WTC11 (cell line): ENCODE measurements at regions not wholly inside any gene's neighbourhood (a gene's known extent, or its start where the extent isn't known, plus 50 kb on each side); places are given as distances from the start of the nearest gene placed in this dataset.
"Not testable (repeated sequence)": the region's sequence is repeated elsewhere in the genome, so short reads cannot be mapped to it uniquely, and the experiment has no call there.

Experiments used
- ATAC-seq: fragments of 200-7000 bp; cut with Tn5 transposase; 2 replicates; pipeline ENCODE4 v1.10.0; 2021; ENCODE audit warnings: mild to moderate bottlenecking, moderate library complexity
- CTCF ChIA-PET: fragments of 300-600 bp; sonication (Branson Sonifier 250); formaldehyde crosslinking; loops from one replicate; lab custom pipeline; 2021; ENCODE audit warnings: antibody characterized with exemption; lab: Charles Lee
- POLR2A ChIA-PET: fragments of 350-600 bp; sonication (Branson Sonifier 250); formaldehyde crosslinking; loops from one replicate; lab custom pipeline; 2021; ENCODE audit warnings: antibody characterized with exemption; lab: Charles Lee
- DNase-seq: peaks from one replicate; pipeline ENCODE4 v3.0.0; 2021; ENCODE audit warnings: low spot score
- H3K27ac Mint-ChIP-seq: 2 replicates; pipeline ENCODE4 v1.8.0; 2021; ENCODE audit warnings: mixed read lengths
- H3K27me3 Mint-ChIP-seq: 2 replicates; pipeline ENCODE4 v1.8.0; 2021; ENCODE audit warnings: low read depth, mild to moderate bottlenecking, moderate library complexity, mixed read lengths
- H3K36me3 Mint-ChIP-seq: 2 replicates; pipeline ENCODE4 v1.8.0; 2021; ENCODE audit warnings: mixed read lengths
- H3K4me1 Mint-ChIP-seq: 2 replicates; pipeline ENCODE4 v1.8.0; 2022; ENCODE audit warnings: mixed read lengths
- H3K4me3 Mint-ChIP-seq: 2 replicates; pipeline ENCODE4 v1.8.0; 2021; ENCODE audit warnings: mild to moderate bottlenecking, moderate library complexity, mixed read lengths
- H3K9me3 Mint-ChIP-seq: 2 replicates; pipeline ENCODE4 v1.8.0; 2021; ENCODE audit warnings: mixed read lengths
- AR ChIP-seq: fragments of 250-450 bp; sonication (Bioruptor Pico); IDR thresholded peaks from 2 replicates; pipeline ENCODE4 v1.9.0; 2021; ENCODE audit warnings: mild to moderate bottlenecking
- ATF1 ChIP-seq: sonication (generic); formaldehyde crosslinking; IDR thresholded peaks from 2 replicates; pipeline ENCODE4 v1.8.1; 2023; ENCODE audit warnings: mild to moderate bottlenecking, moderate library complexity, missing genetic modification reagents
- ATF3 ChIP-seq: sonication (generic); formaldehyde crosslinking; conservative IDR thresholded peaks from 2 replicates; pipeline ENCODE4 v1.8.1; 2022; ENCODE audit warnings: mild to moderate bottlenecking, missing genetic modification reagents
- E2F5 ChIP-seq: sonication (generic); formaldehyde crosslinking; IDR thresholded peaks from 2 replicates; pipeline ENCODE4 v1.8.1; 2022; ENCODE audit warnings: mild to moderate bottlenecking, moderate library complexity, missing genetic modification reagents
- FOXK1 ChIP-seq: sonication (generic); formaldehyde crosslinking; IDR thresholded peaks from 2 replicates; pipeline ENCODE4 v1.8.0; 2022; ENCODE audit warnings: mild to moderate bottlenecking, moderate library complexity, missing genetic modification reagents
- MAX ChIP-seq: sonication (generic); formaldehyde crosslinking; IDR thresholded peaks from 2 replicates; pipeline ENCODE4 v1.8.0; 2022; ENCODE audit warnings: mild to moderate bottlenecking, missing genetic modification reagents
- OVOL2 ChIP-seq: fragments of 250-450 bp; sonication (Bioruptor Pico); IDR thresholded peaks from 2 replicates; pipeline ENCODE4 v1.9.0; 2021; ENCODE audit warnings: mild to moderate bottlenecking, borderline replicate concordance
- STAT6 ChIP-seq: sonication (generic); formaldehyde crosslinking; conservative IDR thresholded peaks from 2 replicates; pipeline ENCODE4 v1.8.1; 2023; ENCODE audit warnings: mild to moderate bottlenecking, low read depth, missing genetic modification reagents, moderate library complexity
- TCF7 ChIP-seq: sonication (generic); formaldehyde crosslinking; IDR thresholded peaks from 2 replicates; pipeline ENCODE4 v1.8.0; 2022; ENCODE audit warnings: mild to moderate bottlenecking, low read depth, missing genetic modification reagents, moderate library complexity
- ZNF219 ChIP-seq: sonication (generic); formaldehyde crosslinking; IDR thresholded peaks from 2 replicates; pipeline ENCODE4 v1.8.0; 2023; ENCODE audit warnings: missing genetic modification reagents, mild to moderate bottlenecking, borderline replicate concordance
- ZNF671 ChIP-seq: fragments of 250-450 bp; sonication (Bioruptor Pico); IDR thresholded peaks from 2 replicates; pipeline ENCODE4 v1.8.0; 2021; ENCODE audit warnings: mild to moderate bottlenecking
- ZSCAN18 ChIP-seq: fragments of 250-450 bp; sonication (Bioruptor Pico); IDR thresholded peaks from 2 replicates; pipeline ENCODE4 v2.1.2; 2022; ENCODE audit warnings: mild to moderate bottlenecking, moderate library complexity

GRCh38 chr1:187692799-187693198 is 864.0 kb downstream of the PLA2G4A start:
- POLR2A ChIA-PET = no interaction called here
- Mint-ChIP-seq H3K27ac (no peak overlapping the region), H3K4me3 (no peak overlapping the region)
- no peak for TF ChIP-seq ZNF671 (CRISPR knock-in tag)
- no peak for TF ChIP-seq AR (CRISPR knock-in tag)
- no peak for TF ChIP-seq ATF1 (CRISPR knock-in tag)
- TF ChIP-seq, all 79 proteins: peak for 0
- CTCF ChIA-PET = no interaction called here
- Mint-ChIP-seq H3K27me3 (no peaks in the 10 kb centered on the region), H3K36me3 (no peaks in the 10 kb centered on the region), H3K4me1 (no peaks in the 10 kb centered on the region), H3K9me3 (peaks cover 13% of the 10 kb centered on the region)
- ATAC-seq = no peak
- DNase-seq = no peak

GRCh38 chr1:187696073-187696472 is 867.3 kb downstream of the PLA2G4A start:
- no peaks in the 10 kb centered on the region for H3K36me3 Mint-ChIP-seq
- ATAC-seq = no peak
- ChIA-PET POLR2A (no interaction called here), CTCF (no interaction called here)
- no peaks in the 10 kb centered on the region for H3K27me3 Mint-ChIP-seq
- no peak overlapping the region for H3K27ac Mint-ChIP-seq
- peaks cover 8% of the 10 kb centered on the region for H3K9me3 Mint-ChIP-seq
- no peak overlapping the region for H3K4me3 Mint-ChIP-seq
- no peaks in the 10 kb centered on the region for H3K4me1 Mint-ChIP-seq
- TF ChIP-seq E2F5 (CRISPR knock-in tag) (no peak), FOXK1 (CRISPR knock-in tag) (no peak), ATF3 (CRISPR knock-in tag) (no peak), ZNF219 (no peak), OVOL2 (CRISPR knock-in tag) (no peak), AR (CRISPR knock-in tag) (no peak), ZSCAN18 (CRISPR knock-in tag) (no peak), STAT6 (CRISPR knock-in tag) (no peak), TCF7 (CRISPR knock-in tag) (no peak), MAX (CRISPR knock-in tag) (no peak)
- DNase-seq = no peak

GRCh38 chr1:187703138-187704130 is 874.7 kb downstream of the PLA2G4A start:
- not testable (repeated sequence) for H3K4me1 Mint-ChIP-seq, H3K4me3 Mint-ChIP-seq

More at GRCh38 chr1:187703138-187704130, 874.7 kb downstream of the PLA2G4A start:
- POLR2A ChIA-PET, H3K36me3 Mint-ChIP-seq, CTCF ChIA-PET, DNase-seq, H3K27ac Mint-ChIP-seq, ATAC-seq, H3K27me3 Mint-ChIP-seq: not testable (repeated sequence)
- peaks cover 11% of the 10 kb centered on the region for H3K9me3 Mint-ChIP-seq
